GM21619 (cell line): ENCODE measurements at regions not wholly inside any gene's neighbourhood (a gene's known extent, or its start where the extent isn't known, plus 50 kb on each side); places are given as distances from the start of the nearest gene placed in this dataset.
"Not testable (repeated sequence)": the region's sequence is repeated elsewhere in the genome, so short reads cannot be mapped to it uniquely, and the experiment has no call there.

Experiments used
- ATAC-seq: cut with Tn5 transposase; IDR thresholded peaks from one replicate; pipeline ENCODE4 v1.9.1; 2021; ENCODE audit not compliant: unreplicated experiment

- ATAC-seq, result peak; percentile 39
Measured at GRCh38 chr1:146297781-146298574, 69.2 kb upstream of the NOTCH2NLA start.

- peak; percentile 45 for ATAC-seq
Measured at GRCh38 chr1:146292940-146293936, 64.4 kb upstream of the NOTCH2NLA start.

GRCh38 chr1:146292424-146292823, 63.6 kb upstream of the NOTCH2NLA start:
- ATAC-seq, result not testable (repeated sequence)

GRCh38 chr1:146287881-146288280, 59.1 kb upstream of the NOTCH2NLA start:
- not testable (repeated sequence) for ATAC-seq

GRCh38 chr1:146284760-146285159, 55.9 kb upstream of the NOTCH2NLA start:
- ATAC-seq, result peak; percentile 59

GRCh38 chr1:146283527-146283880, 54.7 kb upstream of the NOTCH2NLA start:
- ATAC-seq, result not testable (repeated sequence)

GRCh38 chr1:146282807-146283526, 54.1 kb upstream of the NOTCH2NLA start:
- ATAC-seq, result peak; percentile 69

GRCh38 chr1:146281522-146281921, 52.7 kb upstream of the NOTCH2NLA start:
- not testable (repeated sequence) for ATAC-seq

- ATAC-seq, result not testable (repeated sequence)
Measured at GRCh38 chr1:146278758-146279157, 49.9 kb upstream of the NOTCH2NLA start.
